8988T (cell line): ENCODE measurements at regions not wholly inside any gene's neighbourhood (a gene's known extent, or its start where the extent isn't known, plus 50 kb on each side); places are given as distances from the start of the nearest gene placed in this dataset.
"Not testable (repeated sequence)": the region's sequence is repeated elsewhere in the genome, so short reads cannot be mapped to it uniquely, and the experiment has no call there.

Source experiments
- DNase-seq: peaks from one replicate; pipeline ENCODE4 v3.0.0; 2011

DNA sequence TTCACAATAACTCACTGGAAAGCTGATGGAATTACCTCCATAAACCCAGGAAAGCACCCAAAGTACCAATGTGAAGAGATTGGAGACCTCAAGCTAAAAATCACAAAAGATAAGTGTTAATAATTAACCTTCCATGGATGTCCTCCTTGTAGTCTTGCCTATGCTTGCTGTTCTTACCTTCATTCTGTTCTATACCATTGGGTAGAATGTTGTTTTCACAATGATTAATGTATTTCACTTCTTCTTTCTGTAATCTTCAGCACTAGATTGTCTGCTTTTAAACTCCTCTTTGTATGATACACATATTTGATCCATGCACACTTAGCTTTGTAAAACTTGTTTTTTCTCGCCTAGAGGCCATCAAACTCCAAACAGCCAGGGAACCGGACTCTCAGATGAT, 570.3 kb downstream of the RAPGEF2 start:
- DNase-seq: no peak

DNA sequence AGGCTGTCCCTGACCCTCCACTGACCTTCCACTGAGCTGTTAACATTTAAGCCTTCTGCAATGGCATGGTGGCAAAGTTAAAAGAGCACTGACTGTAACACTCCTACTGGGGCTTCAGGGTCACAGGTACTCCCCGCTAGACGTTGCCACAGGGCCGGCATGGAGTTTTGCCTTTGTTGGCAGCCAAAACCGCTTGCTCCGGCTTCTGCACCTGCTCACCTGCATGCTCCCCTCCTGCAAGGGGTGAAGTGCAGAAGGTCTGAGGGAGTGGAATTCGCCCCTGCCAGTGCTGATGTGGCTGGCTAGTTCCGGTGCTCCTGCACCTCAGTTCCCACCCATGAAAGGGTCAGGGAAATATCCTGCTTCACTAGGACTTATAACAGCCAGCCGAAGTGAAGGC, 571.4 kb downstream of the RAPGEF2 start:
- no peak for DNase-seq

DNA sequence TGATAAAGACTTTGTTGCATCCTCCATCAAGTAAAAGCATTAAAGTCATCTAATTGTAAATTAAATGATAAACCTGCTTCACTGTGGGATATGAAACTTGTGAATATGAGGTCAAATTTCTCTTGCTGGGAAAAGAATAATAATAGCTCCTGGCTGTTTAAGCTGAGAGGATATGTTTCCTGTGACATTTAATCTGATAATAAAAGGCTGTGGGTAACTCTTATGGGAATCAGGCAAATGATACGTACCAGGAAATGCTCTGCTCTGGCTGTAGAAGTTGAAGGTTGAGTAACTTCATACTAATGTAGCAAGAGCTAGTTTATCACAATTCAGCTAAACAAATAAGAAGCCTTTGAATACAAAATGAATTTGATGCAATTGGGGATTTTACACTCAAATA, 574.6 kb downstream of the RAPGEF2 start:
- no peak for DNase-seq

DNA sequence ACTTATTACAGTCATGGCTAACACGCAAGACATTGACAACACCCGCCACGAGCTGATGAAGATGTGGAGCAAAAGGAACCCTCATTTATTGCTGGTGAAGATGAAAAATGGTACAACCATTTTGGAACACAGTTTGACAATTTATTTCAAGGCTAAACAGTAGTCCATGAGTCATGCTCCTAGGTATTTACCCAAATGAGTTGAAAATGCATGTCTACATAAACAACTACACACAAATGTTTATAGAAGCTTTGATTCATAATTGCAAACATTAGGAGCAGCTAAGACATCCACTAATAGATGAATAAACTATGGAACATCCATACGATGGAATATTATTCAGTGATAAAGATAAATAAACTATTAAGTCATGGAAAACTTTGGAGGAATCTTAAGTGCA, 580.1 kb downstream of the RAPGEF2 start:
- DNase-seq: no peak

DNA sequence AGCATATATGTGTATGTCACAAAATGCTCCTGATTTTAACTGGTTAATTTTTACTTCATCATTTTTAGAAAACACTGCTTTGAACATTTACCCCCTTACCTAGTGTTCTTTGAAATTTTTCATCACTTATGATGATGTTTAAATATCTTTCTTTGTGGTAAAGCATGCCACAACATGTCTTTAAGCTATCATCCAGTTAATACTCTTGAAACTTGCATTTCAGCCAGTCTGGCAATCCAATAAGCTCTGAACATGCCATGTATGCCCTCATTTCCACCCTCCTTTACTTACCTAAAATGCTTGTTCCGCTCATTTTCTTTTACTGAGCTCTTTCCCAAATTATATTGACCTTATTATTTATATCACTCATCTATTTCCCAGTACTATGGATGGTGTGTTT, 581.2 kb downstream of the RAPGEF2 start:
- DNase-seq: no peak

DNA sequence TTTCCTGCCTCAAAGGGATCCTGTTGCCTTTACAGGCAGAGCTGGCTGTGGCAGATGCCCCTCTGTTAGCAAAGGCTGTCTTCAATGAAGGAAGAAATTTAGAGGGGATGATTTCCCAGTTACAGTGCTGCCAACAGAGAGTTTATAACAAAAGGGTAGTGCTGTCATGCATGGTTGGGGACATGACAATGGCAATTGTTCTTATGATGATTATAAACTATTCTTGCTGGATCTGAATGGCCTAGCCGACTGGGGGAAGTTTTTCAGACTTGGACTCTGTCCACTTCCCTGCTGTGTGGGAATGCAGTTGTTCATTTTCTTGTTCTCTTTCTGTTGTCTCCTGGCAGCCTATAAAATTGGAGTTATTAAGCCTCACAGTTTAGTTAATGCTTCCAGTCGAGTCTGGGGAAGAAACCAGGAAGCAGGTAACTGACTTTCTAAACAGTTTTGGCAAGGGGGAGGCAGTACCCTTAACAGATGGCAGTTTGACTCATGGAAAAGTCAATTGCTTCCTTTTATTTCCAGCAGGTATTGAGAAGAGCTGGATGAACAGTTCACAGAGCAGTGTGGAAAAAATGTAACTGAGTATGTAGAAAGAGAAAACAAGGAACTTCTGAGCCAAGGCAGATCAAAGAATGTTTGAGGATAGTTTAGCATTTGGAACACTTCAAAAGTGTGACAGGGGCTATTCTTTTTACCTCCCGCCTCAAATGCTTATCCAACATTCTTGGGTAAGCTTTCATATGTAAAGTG, 582.6 kb downstream of the RAPGEF2 start:
- DNase-seq: no peak

DNA sequence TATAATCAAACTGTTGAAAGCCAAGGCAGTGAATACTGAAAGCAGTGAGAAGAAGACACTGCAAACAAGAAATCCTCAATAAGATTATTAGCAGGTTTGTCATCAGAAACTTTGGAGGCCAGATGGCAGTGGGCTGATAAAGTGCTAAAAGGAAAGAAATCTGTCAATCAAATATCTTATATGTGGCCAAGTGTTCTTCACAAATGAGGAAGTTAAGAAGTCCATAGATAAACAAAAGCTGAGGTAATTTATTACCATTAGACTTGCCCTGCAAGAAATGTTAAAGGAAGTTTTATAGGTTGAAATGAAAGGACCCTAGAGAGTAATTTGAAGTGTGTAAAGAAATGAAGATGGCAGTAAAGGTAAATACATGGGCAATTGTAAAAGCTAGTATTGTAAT, 586.6 kb downstream of the RAPGEF2 start:
- DNase-seq: no peak

DNA sequence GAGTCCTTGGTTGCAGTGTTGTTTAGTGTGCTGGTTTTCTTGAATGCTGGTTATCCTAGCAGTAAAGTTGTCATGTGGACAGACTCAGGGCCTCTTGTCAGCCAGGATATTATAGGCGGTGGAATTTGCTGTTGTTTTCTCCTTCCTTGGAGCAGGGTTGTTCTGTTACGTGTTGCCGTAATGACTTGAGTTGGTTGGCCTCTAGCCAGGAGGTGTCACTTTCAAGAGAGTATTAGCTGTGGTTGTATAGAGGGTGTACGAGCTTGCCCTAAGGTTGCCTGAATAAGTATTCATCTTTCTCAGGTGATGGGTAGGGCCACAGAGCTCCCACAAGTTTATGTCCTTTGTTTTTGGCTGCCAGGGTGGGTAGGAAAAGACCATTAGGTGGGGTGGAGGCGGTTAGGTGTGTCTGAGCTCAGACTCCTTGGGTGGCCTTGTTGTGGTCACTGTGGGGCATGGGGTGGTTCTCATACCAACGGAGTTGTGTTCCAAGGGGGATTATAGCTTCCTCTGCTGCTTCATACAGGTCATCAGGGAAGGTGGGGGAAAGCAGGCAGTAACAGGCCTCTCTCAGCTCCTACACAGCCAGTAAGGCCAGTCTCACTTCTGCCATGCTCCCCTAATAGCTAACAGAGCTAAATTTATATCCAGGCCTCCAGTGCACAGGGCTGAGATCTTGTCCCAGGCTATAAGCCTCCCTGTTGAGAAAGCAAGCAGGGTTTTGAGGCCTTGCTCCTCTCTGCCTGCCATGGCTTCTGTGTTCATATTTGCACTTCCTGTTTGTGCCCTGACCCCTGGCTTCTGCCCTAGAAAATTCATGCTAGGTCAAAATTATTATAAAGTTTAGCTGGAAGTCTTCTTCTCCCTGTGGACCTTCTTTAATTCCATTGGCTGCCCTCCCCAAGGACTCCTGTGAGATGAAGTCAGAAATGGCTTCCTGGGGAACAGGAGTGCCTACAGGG, 594.7 kb downstream of the RAPGEF2 start:
- DNase-seq: no peak

DNA sequence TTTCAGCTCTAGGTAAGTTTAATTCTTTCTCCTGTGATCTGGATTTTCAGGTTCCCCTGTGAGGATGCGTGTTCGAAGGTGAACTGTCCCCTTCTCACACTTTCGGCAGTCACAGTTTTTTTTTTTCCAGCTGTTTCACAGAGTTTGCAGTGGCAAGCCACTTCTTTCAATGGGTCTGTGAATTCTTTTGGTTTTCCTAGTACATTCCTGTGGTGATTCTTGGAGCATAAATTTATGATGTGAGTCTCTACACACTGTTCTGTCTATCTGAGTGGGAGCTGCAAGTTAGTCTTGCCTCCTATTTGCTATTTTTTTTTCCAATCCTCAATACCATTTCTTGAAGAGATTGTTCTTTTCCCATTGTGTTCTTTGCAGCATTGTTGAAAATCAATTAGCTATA, 595.5 kb downstream of the RAPGEF2 start:
- no peak for DNase-seq

DNA sequence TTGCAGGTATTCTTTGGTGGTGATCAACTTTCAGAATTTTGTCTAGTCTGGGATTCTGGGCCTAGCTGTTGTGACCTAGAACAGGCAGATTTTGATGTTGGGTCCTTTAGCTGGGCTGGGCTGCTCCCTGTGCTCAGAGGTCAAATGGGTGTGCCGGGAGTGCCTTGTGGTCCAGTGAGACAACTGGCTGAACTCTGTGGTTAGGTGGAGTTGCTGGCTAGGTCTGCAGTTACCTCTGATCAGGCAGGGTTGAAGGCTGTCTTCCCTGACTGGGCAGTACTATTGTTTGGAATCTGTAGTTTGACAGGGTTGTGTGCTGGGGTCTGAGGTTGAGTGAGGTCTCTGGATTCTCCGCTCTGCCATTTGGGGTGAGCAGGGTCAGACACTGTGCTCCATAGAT, 599.3 kb downstream of the RAPGEF2 start:
- DNase-seq: no peak

DNA sequence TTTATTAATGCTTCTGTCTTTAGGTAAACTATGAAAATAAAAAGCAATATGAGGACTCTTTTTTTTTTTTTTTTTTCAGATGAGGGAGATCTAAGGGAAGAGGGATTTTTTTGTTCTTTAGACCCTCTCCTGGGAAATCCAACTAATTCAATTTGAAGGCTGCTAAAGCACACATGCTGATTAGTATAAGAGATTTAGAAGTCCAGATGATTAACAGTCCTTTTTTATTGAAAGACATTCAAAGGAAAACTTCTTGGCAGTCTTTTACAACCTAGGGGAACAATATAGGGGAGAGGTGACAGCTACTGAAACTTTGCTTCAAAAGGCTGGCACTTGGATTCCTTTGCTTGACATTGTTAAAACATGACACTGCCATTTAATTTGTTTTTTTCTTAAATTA, 602.5 kb downstream of the RAPGEF2 start:
- DNase-seq: no peak

DNA sequence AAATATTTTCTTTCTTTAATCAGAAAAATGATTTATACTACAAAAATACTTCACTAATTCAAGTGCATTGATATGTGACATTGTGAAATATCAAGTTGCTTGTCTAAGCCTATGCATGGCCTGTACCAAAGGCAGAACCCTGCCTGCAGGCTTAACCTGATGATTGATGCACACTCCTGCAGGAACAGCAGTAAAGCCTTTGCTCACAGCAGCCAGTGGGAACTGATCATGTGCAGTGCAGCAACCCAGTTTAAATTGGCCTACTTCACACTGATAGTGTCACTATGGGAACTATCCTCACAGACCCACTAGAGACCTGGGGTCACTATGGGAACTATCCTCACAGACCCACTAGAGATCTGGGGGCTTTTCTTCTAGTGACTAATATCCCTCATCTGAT, 603.8 kb downstream of the RAPGEF2 start:
- no peak for DNase-seq

DNA sequence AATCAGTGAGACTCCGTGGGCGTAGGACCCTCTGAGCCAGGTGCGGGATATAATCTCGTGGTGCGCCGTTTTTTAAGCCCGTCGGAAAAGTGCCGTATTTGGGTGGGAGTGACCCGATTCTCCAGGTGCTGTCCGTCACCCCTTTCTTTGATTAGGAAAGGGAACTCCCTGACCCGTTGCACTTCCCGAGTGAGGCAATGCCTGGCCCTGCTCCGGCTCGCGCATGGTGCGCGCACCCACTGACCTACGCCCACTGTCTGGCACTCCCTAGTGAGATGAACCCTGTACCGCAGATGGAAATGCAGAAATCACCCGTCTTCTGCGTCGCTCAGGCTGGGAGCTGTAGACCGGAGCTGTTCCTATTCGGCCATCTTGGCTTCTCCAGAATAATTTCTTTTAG, 612.3 kb downstream of the RAPGEF2 start:
- DNase-seq: not testable (repeated sequence)

DNA sequence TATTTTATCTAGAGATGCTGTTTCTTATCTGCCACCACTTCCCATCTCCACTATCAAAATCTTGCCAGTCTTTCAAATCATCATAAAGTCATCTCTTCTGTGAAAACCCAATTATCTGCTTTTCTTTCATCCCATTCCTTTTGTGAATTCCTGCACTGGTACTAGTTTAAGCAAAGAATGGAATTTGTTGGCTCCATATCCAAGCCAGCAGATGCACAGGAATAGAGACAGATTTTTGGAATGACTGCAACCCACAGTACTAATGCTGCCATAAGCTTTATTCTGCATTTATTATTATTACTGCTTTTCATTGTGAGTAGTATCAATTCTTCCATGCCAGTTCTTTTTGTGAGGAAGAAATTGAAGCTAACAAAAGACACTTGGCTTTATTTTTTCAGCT, 616.7 kb downstream of the RAPGEF2 start:
- DNase-seq: no peak

DNA sequence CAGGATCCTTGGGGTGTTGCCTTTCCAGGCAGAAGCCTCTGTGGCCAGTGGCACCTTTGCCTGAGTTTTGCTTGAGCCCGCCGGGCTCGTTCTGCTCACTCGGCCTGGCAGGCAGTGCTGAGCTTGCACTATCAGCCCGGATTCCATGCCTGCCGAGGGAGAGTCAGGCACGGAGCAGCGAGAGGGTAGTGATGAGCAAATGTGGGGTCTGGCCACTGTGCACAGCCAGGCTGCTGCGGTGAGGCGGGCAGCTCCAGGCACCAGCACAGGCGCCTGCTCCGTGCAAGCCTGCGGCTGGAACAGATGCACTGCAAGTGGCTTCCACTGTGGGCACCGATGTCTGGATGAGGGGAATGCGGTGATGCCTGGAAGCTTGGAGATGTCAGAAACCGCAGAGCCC, 619.2 kb downstream of the RAPGEF2 start:
- DNase-seq: no peak

DNA sequence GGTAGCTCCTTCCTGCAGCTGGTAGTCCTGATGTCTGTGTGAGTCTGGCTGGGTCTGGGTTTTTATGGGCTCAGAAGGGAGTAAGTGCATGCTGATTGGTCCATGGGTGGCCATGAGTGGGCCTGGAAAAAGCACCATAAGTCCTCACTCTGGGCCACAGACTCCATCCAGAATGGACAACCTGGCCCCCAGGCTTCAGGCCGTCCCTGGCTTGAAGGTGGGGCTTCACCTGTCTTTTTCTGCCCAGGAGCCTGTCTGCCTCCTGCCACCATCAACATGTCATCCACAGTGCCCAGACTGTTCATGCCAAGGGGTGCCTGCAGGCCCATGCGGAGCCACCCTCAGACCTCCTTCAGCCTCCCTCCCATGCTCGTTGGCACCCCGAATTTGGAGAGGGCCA, 620.0 kb downstream of the RAPGEF2 start:
- no peak for DNase-seq

DNA sequence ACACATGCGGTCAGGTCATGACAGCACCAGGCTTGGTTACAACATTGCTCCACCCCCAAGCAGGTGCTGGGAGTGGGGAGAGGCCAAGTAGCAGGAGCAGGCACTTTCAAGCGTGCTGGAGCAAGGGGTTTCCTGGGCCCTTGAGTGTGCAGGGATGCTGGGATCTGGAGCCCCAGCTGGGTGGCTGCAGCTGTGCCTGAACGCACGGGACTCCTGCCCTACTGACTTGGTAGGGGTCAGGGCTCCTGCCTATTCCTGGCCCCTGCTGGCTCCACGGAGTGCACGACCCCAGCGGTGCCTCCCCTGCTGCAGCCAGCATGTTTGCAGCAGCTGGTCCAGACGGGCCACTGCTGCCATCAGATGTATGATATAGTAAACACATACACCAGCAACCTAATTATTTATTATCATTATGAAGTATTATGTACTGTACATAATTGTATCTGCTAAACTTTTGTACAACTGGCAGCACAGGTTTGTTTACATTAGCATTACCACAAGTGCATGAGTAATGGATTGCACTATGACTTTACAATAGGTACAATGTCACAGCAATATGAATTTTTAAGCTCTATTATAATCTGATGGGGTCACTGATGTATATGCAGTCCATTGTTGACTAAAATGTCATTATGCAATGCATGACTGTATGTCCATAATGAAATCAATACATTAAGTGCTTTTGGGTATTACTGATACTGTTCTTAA, 620.6 kb downstream of the RAPGEF2 start:
- DNase-seq: no peak

DNA sequence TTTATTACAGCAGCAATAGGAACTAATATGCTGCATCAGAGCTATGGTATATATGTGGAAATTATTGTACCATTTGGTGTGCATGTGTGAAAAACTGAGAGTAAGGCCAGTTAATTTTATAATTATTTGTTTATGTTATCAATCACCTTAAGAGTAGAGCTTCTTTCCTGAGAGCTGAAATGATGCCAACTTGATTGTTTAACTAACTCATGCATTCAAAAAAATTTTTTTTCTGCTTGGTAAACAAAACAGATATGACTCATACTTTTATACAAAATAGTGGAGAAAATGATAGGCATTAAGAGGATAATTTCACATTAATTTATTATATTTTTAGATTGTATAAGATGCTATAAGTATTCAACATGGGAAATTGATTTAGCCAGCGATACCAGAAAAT, 622.7 kb downstream of the RAPGEF2 start:
- DNase-seq: no peak

DNA sequence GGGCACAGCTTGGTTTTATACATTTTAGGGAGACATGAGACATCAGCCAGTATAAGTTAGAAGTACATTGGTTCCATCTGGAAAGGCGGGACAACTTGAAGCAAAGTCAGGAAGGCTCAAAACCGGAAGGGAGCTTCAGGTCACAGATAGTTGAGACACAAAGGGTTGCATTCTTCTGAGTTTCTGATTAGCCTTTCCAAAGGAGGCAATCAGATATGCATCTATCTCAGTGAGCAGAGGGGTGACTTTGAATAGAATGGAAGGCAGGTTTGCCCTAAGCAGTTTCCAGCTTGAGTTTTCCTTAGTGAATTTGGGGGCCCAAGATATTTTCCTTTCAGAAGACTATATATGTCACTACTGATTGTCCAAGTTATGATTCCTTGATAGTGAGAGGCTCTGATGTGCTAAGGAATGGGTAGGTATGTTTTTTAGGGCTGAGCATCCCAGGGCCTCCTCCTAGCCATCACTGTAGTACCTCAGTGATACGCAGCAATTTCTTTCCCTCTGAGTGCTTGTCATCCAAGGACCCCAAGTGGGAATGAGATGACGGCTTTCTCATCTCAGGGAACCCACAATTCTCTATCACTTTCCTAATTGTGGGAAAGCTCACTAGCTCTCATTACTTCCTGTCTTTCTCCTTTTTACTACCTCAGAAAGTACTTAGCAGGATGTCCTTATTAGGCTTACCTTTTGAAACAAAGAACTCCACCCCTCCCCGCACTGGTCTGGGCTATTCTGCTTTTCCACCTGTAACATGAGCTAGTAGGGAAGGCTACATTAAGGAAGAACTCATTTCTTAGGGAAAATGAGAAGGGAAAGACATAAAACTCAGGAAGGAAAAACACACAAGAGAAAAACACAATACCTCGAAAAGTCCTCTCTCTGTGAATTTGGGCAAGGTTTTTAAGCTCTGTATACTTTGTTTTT, 632.7 kb downstream of the RAPGEF2 start:
- no peak for DNase-seq

DNA sequence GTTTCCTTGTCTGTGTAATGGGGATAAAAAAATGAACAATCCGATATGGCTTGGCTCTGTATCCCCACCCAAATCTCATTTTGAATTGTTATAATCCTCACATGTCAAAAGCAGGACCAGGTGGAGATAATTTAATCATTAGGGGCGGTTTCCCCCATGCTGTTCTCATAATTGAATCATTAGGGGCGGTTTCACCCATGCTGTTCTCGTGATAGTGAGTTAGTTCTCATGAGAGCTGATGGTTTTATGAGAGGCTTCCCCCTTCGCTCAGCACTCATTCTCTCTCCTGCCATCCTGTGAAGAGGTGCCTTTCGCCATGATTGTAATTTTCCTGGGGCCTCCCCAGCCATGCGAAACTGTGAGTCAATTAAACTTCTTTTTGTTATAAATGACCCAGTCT, 633.5 kb downstream of the RAPGEF2 start:
- no peak for DNase-seq

DNA sequence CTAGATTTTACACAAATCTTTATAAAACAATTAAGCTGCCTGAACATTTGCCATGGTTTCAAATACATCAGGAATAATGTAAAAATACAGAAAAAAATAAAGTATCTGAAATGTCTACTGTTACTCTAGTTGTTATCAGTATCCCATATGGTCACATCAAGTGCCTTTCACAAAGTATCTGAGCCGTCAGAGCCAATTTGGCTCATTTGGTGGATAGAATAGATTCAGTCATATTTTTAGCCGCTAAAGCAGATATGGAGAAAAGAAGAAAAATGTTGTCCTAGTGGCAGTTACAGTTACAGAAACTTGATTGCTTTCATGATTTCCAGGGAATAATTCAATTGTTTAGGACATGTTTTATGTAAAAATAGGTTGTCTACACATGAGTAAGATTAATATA, 641.1 kb downstream of the RAPGEF2 start:
- DNase-seq: no peak

DNA sequence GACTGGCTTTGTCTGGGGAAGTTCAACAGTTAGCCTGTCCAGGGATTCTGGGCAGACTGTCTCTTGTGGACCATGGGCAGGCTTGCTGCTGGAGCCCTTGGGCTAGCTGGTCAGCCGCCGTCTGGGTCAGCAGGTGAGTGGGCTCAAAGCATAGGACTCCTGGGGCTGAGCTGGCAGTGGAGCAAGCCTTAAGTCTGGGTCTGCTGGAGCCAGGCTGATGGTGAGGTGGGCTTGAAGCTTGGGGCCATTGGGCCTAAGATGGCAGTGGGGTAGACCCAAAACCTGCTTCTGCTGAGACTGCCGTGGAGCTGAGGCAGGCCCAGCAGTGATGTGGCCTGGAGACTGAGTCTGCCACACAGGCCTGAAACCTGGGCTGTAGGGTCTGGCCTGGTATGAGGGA, 645.1 kb downstream of the RAPGEF2 start:
- DNase-seq: no peak
